Endodermal cell (in vitro differentiated cells): ENCODE measurements at regions not wholly inside any gene's neighbourhood (a gene's known extent, or its start where the extent isn't known, plus 50 kb on each side); places are given as distances from the start of the nearest gene placed in this dataset.

ENCODE experiments used
- DNase-seq: peaks from one replicate; pipeline ENCODE4 v3.0.0-alpha.2; 2017
- H3K27ac ChIP-seq: 2 replicates; pipeline ENCODE4 v1.5.1; 2013; ENCODE audit warnings: mild to moderate bottlenecking, low read depth, low read length, moderate library complexity
- H3K27me3 ChIP-seq: 2 replicates; pipeline ENCODE4 v1.6.1; 2013; ENCODE audit warnings: mild to moderate bottlenecking, low read length, moderate library complexity; ENCODE audit not compliant: insufficient read depth, control insufficient read depth, poor library complexity, severe bottlenecking
- H3K36me3 ChIP-seq: 2 replicates; pipeline ENCODE4 v1.7.0; 2013; ENCODE audit warnings: mild to moderate bottlenecking, low read length, moderate library complexity; ENCODE audit not compliant: control insufficient read depth, insufficient read depth
- H3K4me1 ChIP-seq: one replicate; pipeline ENCODE4 v1.7.0; 2013; ENCODE audit warnings: low read length; ENCODE audit not compliant: control insufficient read depth, insufficient read depth
- H3K4me3 ChIP-seq: 2 replicates; pipeline ENCODE4 v1.5.1; 2013; ENCODE audit warnings: mild to moderate bottlenecking, low read length, moderate library complexity
- H3K9ac ChIP-seq: 2 replicates; pipeline ENCODE4 v1.6.1; 2013; ENCODE audit warnings: mild to moderate bottlenecking, low read length, moderate library complexity; ENCODE audit not compliant: poor library complexity, severe bottlenecking; ENCODE audit errors: extremely low read depth
- H3K9me3 ChIP-seq: 2 replicates; pipeline ENCODE4 v1.6.1; 2013; ENCODE audit warnings: mild to moderate bottlenecking, low read length, moderate library complexity; ENCODE audit not compliant: control insufficient read depth
- H3K27ac Mint-ChIP-seq: 2 replicates; pipeline ENCODE4 v1.8.0; 2020; ENCODE audit warnings: mixed read lengths
- H3K27me3 Mint-ChIP-seq: 2 replicates; pipeline ENCODE4 v1.8.0; 2021; ENCODE audit warnings: mild to moderate bottlenecking, mixed read lengths; ENCODE audit not compliant: insufficient read depth
- H3K36me3 Mint-ChIP-seq: 2 replicates; pipeline ENCODE4 v1.8.0; 2020; ENCODE audit warnings: low read depth, mixed read lengths
- H3K4me1 Mint-ChIP-seq: 2 replicates; pipeline ENCODE4 v1.8.0; 2020; ENCODE audit warnings: mixed read lengths
- H3K4me3 Mint-ChIP-seq: 2 replicates; pipeline ENCODE4 v1.8.0; 2020; ENCODE audit warnings: mild to moderate bottlenecking, moderate library complexity, mixed read lengths
- H3K9me3 Mint-ChIP-seq: 2 replicates; pipeline ENCODE4 v1.8.0; 2020; ENCODE audit warnings: mild to moderate bottlenecking, mixed read lengths
- WGBS, 2 experiments: methylation state at CpG; one replicate each; pipeline versions ENCODE4 v1.1.5 to v1.1.7; 2013; ENCODE audit warnings: missing lambda C conversion rate in 2 of 2, mixed read lengths in 1 of 2; ENCODE audit not compliant: insufficient coverage in 1 of 2, insufficient read length in 1 of 2; 5-methylcytosine and 5-hydroxymethylcytosine counted together
- TF ChIP-seq, protein P1 (sequence below): fragments of 200-600 bp; sonication (generic); conservative IDR thresholded peaks from 2 replicates; pipeline ENCODE4 v1.5.0; 2021; ENCODE audit warnings: antibody characterized with exemption, mild to moderate bottlenecking

DNA sequence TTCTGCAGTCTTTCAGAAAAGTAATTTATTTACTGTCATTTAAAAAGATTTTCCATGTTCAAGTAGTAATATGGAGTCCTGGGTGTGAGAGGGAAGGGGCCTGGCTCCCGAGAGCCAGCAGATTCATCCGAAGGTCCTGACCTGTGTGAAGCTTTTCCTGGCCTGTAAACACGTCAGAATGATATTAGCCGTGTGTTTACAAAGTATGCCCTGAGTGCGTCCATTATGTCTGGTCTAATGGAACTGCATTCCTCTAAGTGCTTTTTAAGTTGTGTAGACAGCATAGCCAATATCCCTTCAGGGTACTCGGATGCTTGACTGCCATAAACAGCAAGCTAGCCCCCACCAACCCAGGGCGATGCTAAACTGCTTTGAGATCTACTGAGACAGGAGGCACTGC lies 495.2 kb downstream of the AGTPBP1 start:
- no peaks in the 10 kb centered on the region for H3K27me3 ChIP-seq
- Mint-ChIP-seq H3K4me3 (no peak overlapping the region), H3K9me3 (no peaks in the 10 kb centered on the region), H3K4me1 (peaks cover 44% of the 10 kb centered on the region), H3K27me3 (peaks cover 2% of the 10 kb centered on the region), H3K36me3 (no peaks in the 10 kb centered on the region), H3K27ac (no peak overlapping the region)
- 88 to 95% methylated on average over 7 of the region's 7 CpGs for WGBS, 2 experiments
- H3K27ac ChIP-seq, result no peak overlapping the region
- H3K36me3 ChIP-seq, result no peaks in the 10 kb centered on the region
- H3K4me3 ChIP-seq, result no peak overlapping the region
- TF ChIP-seq, protein P1, sequence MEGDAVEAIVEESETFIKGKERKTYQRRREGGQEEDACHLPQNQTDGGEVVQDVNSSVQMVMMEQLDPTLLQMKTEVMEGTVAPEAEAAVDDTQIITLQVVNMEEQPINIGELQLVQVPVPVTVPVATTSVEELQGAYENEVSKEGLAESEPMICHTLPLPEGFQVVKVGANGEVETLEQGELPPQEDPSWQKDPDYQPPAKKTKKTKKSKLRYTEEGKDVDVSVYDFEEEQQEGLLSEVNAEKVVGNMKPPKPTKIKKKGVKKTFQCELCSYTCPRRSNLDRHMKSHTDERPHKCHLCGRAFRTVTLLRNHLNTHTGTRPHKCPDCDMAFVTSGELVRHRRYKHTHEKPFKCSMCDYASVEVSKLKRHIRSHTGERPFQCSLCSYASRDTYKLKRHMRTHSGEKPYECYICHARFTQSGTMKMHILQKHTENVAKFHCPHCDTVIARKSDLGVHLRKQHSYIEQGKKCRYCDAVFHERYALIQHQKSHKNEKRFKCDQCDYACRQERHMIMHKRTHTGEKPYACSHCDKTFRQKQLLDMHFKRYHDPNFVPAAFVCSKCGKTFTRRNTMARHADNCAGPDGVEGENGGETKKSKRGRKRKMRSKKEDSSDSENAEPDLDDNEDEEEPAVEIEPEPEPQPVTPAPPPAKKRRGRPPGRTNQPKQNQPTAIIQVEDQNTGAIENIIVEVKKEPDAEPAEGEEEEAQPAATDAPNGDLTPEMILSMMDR, result no peak
- H3K9me3 ChIP-seq, result no peaks in the 10 kb centered on the region
- H3K9ac ChIP-seq, result no peak overlapping the region
- no peak for DNase-seq
- peaks cover 16% of the 10 kb centered on the region for H3K4me1 ChIP-seq

DNA sequence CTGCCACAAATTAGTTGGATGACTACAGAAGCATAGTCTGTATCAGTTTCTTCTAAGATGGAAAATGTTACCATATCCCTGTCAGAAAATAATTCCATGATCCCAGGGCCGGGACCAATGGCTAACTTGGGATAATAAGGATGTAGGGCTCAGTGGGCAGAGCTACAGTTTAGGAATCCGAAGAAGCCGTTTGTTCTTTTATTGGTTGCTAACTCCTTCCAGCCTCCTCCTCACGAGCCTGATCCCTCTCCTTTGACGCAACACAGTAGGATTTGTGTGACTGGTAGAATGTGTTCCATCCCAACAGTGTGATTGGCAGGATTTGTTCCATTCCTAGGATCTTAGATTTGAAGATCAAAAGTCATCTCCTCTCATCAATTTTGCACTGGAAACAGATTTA lies 496.9 kb downstream of the AGTPBP1 start:
- TF ChIP-seq, protein P1, result no peak
- H3K4me1 ChIP-seq, result peaks cover 9% of the 10 kb centered on the region
- 71 to 93% methylated on average over 5 of the region's 5 CpGs for WGBS, 2 experiments
- no peaks in the 10 kb centered on the region for H3K36me3 Mint-ChIP-seq
- no peak overlapping the region for H3K27ac Mint-ChIP-seq
- peaks cover 7% of the 10 kb centered on the region for H3K9me3 ChIP-seq
- H3K4me1 Mint-ChIP-seq, result peaks cover 37% of the 10 kb centered on the region
- H3K9ac ChIP-seq, result no peak overlapping the region
- DNase-seq, result no peak
- H3K27me3 ChIP-seq, result no peaks in the 10 kb centered on the region
- H3K36me3 ChIP-seq, result no peaks in the 10 kb centered on the region
- peaks cover 1% of the 10 kb centered on the region for H3K9me3 Mint-ChIP-seq
- no peak overlapping the region for H3K4me3 ChIP-seq
- H3K27ac ChIP-seq, result no peak overlapping the region
- H3K27me3 Mint-ChIP-seq, result peaks cover 2% of the 10 kb centered on the region
- H3K4me3 Mint-ChIP-seq, result no peak overlapping the region

DNA sequence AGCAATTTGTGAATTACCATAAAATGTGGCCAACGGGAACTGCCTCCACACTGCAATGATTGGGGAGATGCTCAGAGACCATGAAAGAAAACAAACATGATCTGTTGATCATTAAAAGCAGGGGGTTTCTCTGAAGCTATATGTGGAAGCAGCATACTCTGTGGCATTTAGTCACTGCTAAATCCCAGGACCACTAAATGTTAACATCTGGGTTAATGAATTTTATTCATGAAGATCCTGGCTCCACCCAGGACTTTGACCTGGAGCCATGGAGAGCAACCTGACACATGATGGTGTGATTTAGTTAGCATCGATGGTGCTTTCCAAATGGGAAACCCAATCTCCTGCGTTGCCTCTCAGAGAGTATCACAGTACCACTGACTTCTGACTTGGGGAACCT lies 497.8 kb downstream of the AGTPBP1 start:
- TF ChIP-seq, protein P1, result no peak
- no peak overlapping the region for H3K4me3 Mint-ChIP-seq
- Histone ChIP-seq H3K27ac (no peak overlapping the region), H3K27me3 (no peaks in the 10 kb centered on the region), H3K36me3 (no peaks in the 10 kb centered on the region), H3K4me1 (peaks cover under 1% of the 10 kb centered on the region), H3K9me3 (peaks cover 16% of the 10 kb centered on the region), H3K9ac (no peak overlapping the region), H3K4me3 (no peak overlapping the region)
- peaks cover 5% of the 10 kb centered on the region for H3K27me3 Mint-ChIP-seq
- no peaks in the 10 kb centered on the region for H3K36me3 Mint-ChIP-seq
- 83 to 98% methylated on average over 2 to 3 of the region's 3 CpGs for WGBS, 2 experiments
- peaks cover 9% of the 10 kb centered on the region for H3K9me3 Mint-ChIP-seq
- DNase-seq, result no peak
- H3K4me1 Mint-ChIP-seq, result peaks cover 29% of the 10 kb centered on the region
- no peak overlapping the region for H3K27ac Mint-ChIP-seq
